SW 1271 (cell line): ENCODE measurements at regions not wholly inside any gene's neighbourhood (a gene's known extent, or its start where the extent isn't known, plus 50 kb on each side); places are given as distances from the start of the nearest gene placed in this dataset.
"Not testable (repeated sequence)": the region's sequence is repeated elsewhere in the genome, so short reads cannot be mapped to it uniquely, and the experiment has no call there.

Experiments
- DNase-seq, 2 experiments: peaks; one replicate each; lab custom pipeline; 2025; lab: John Stamatoyannopoulos, UW

- no peak for DNase-seq
Measured at GRCh38 chr9:115401756-115402327, 283.9 kb upstream of the TNC start.

- DNase-seq = no peak
Measured at GRCh38 chr9:115403753-115404152, 285.8 kb upstream of the TNC start.

- no peak for DNase-seq
Measured at GRCh38 chr9:115404311-115404710, 286.4 kb upstream of the TNC start.

GRCh38 chr9:115411516-115411915 lies 293.6 kb upstream of the TNC start:
- DNase-seq = no peak

- no peak for DNase-seq
Measured at GRCh38 chr9:115411993-115412452, 294.1 kb upstream of the TNC start.

- no peak for DNase-seq
Measured at GRCh38 chr9:115412656-115413055, 294.7 kb upstream of the TNC start.

GRCh38 chr9:115413304-115413703 lies 295.3 kb upstream of the TNC start:
- DNase-seq = no peak

- no peak for DNase-seq
Measured at GRCh38 chr9:115413766-115414382, 295.9 kb upstream of the TNC start.

- DNase-seq = no peak
Measured at GRCh38 chr9:115414561-115414960, 296.6 kb upstream of the TNC start.

GRCh38 chr9:115415450-115415849 lies 297.5 kb upstream of the TNC start:
- no peak for DNase-seq

- no peak for DNase-seq
Measured at GRCh38 chr9:115416299-115416698, 298.3 kb upstream of the TNC start.

- not testable (repeated sequence) for DNase-seq
Measured at GRCh38 chr9:115418181-115418580, 300.2 kb upstream of the TNC start.

GRCh38 chr9:115422932-115423440 lies 305.0 kb upstream of the TNC start:
- no peak for DNase-seq

GRCh38 chr9:115423646-115424045 lies 305.7 kb upstream of the TNC start:
- no peak for DNase-seq

GRCh38 chr9:115425601-115426000 lies 307.6 kb upstream of the TNC start:
- no peak for DNase-seq

GRCh38 chr9:115437418-115437817 lies 319.5 kb upstream of the TNC start:
- no peak for DNase-seq

GRCh38 chr9:115439641-115440040 lies 321.7 kb upstream of the TNC start:
- DNase-seq = no peak

- DNase-seq = no peak
Measured at GRCh38 chr9:115442054-115442453, 324.1 kb upstream of the TNC start.

- DNase-seq = no peak
Measured at GRCh38 chr9:115443890-115444289, 325.9 kb upstream of the TNC start.

- no peak for DNase-seq
Measured at GRCh38 chr9:115444959-115445358, 327.0 kb upstream of the TNC start.

- DNase-seq = no peak
Measured at GRCh38 chr9:115445655-115446054, 327.7 kb upstream of the TNC start.

- DNase-seq = no peak
Measured at GRCh38 chr9:115456515-115456914, 338.6 kb upstream of the TNC start.

- no peak for DNase-seq
Measured at GRCh38 chr9:115461280-115461679, 343.3 kb upstream of the TNC start.

GRCh38 chr9:115462623-115463022 lies 344.7 kb upstream of the TNC start:
- no peak for DNase-seq
